ENCODE measurements at regions not wholly inside any gene's neighbourhood (a gene's known extent, or its start where the extent isn't known, plus 50 kb on each side); places are given as distances from the start of the nearest gene placed in this dataset.

DNA sequence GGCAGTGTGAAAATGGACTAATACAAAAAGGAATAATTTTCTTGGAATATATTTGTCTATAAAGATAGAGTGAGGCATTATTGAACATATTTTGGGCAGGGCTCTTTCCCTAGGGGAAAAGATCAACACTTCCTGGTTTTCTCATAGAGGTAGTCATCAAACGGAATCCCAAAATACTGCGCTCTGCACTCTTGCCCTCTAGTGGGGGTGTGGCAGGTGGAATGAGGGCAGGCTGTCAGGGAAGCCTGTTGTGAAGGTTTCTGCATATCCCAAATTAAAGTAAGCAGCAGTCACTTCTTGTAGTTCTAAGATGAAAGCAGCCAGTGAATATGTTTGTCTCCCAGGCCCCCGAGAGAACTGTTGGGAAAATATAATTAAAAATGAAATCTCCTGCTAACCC lies 666.8 kb upstream of the TMEM132C start:
- TF ChIP-seq, protein P1, sequence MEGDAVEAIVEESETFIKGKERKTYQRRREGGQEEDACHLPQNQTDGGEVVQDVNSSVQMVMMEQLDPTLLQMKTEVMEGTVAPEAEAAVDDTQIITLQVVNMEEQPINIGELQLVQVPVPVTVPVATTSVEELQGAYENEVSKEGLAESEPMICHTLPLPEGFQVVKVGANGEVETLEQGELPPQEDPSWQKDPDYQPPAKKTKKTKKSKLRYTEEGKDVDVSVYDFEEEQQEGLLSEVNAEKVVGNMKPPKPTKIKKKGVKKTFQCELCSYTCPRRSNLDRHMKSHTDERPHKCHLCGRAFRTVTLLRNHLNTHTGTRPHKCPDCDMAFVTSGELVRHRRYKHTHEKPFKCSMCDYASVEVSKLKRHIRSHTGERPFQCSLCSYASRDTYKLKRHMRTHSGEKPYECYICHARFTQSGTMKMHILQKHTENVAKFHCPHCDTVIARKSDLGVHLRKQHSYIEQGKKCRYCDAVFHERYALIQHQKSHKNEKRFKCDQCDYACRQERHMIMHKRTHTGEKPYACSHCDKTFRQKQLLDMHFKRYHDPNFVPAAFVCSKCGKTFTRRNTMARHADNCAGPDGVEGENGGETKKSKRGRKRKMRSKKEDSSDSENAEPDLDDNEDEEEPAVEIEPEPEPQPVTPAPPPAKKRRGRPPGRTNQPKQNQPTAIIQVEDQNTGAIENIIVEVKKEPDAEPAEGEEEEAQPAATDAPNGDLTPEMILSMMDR (conservative IDR thresholded peaks at IDR 0.05), result no peak
- no peak for TF ChIP-seq EZH2 (IDR thresholded peaks at IDR 0.05; ENCODE audit: low read depth)
